ENCODE measurements at regions not wholly inside any gene's neighbourhood (a gene's known extent, or its start where the extent isn't known, plus 50 kb on each side); places are given as distances from the start of the nearest gene placed in this dataset.

GRCh38 chrX:16496175-16496574 lies 153.8 kb upstream of the S100G start:
- DNase-seq (ENCODE audit: low spot score), result no peak

DNA sequence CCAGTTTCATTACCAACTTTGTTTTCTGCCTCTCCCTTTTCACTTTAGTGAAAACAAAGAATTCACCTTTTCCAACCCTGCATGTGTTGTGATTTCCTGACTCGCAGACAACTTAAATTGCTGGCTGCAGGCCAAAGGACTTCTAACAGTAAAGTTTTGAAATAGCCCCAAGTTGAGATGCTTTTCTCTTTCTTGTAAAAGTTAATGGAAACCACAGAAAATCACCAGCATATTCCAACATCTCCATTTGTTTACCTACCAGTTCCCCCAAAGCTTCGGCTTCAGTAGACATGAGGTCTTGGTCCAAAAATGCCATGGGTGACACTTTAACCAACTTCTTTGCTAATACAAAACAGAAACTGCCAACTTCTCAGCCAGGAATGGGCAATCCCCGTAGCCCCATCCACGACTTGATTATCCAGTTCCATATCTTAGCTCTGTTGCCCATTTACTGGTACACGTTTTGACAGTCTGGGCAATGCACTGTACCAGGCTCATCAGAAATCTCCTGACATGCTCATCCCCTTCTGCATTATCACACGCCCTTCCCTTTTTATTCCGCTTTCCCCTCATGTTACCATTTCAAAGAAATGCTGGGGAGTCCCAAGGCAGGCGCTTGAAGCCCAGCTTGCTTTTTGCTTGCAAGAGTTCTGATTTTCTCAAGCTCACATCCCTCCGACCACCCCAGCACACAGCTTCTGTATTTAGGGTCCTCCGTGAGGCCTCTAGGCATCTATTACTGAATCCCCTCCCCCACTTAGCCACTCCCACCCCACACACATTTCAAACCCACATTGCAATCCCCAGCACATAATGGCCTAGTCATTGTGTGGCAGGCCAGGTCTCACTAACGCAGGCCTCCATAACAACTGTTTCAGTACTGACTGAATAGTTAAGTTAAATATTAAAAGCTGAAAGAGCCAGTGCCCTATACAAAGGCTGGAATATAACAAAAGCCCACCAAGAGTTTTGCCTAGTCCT lies 137.9 kb upstream of the S100G start:
- DNase-seq (ENCODE audit: low spot score), result no peak

DNA sequence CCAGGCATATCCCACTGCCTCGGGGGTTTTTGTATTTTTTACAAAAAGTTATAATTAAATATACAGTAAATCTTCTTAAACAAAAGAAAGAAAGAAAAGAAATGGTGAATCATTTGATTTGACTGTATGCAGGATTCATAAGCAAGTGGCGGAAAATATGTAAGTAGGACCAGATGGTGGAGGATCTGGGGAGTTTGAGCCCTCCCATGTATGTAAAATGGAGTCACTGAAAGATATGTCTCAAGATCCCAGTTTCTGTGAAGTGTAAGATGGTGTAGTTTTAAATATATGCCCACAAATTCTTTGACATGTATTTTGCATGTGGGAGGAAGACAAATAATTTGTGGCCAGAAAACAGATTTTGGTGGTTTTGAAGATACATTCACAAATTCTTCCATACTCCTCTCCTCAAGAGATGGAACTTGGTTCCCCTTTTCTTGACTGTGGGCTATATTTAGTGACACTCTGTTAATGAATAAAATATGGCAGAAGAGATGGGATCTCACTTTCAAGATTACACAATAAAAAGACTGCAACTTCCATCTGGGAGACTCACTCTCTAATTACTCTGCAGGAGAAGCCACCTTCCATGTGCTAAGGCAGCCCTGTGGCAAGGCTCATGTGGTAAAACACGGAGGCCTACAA lies 133.6 kb upstream of the S100G start:
- DNase-seq (ENCODE audit: low spot score), result no peak

- DNase-seq (ENCODE audit: low spot score), result no peak
Observed at GRCh38 chrX:16517039-16517605, 132.8 kb upstream of the S100G start.

GRCh38 chrX:16518131-16518530 lies 131.8 kb upstream of the S100G start:
- no peak for DNase-seq (ENCODE audit: low spot score)

- DNase-seq (ENCODE audit: low spot score), result no peak
Observed at GRCh38 chrX:16524316-16524715, 125.6 kb upstream of the S100G start.

DNA sequence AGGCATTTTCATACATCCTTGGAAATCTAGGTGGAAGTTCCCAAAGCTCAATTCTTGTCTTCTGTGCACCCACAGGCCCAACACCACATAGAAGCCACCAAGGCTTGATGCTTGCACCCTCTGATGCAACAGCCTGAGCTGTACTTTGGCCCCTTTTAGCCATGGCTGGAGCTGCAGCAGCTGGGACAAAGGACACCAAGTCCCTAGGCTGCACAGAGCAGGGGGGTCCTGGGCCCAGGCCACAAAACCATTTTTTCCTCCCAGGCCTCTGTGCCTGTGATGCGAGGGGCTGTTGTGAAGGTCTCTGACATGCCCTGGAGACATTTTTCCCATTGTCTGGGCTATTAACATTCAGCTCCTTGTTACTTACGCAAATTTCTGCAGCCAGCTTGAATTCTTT lies 124.0 kb upstream of the S100G start:
- DNase-seq (ENCODE audit: low spot score), result no peak

DNA sequence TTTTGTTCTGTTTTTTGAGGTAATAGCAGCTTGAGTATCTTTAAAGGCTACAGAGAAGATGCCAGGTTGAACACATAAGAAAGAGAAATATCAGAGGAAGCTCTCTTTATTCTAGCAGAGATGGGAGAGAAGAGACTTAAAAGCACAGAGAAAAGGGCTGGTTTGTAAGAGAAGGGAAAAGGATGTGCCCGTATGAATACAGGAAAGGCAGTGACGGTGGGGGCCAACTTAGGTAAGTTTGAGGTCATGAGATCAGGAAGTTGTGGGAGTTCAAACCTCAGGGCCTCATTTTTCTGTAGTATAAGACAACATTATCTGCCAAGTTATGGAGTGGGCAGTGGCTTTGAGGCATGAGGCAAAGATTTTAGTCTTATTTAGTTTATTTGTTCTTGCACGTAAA lies 121.3 kb upstream of the S100G start:
- DNase-seq (ENCODE audit: low spot score), result no peak

All from hepatic stellate cell (primary cell).